ENCODE measurements at regions not wholly inside any gene's neighbourhood (a gene's known extent, or its start where the extent isn't known, plus 50 kb on each side); places are given as distances from the start of the nearest gene placed in this dataset.

DNA sequence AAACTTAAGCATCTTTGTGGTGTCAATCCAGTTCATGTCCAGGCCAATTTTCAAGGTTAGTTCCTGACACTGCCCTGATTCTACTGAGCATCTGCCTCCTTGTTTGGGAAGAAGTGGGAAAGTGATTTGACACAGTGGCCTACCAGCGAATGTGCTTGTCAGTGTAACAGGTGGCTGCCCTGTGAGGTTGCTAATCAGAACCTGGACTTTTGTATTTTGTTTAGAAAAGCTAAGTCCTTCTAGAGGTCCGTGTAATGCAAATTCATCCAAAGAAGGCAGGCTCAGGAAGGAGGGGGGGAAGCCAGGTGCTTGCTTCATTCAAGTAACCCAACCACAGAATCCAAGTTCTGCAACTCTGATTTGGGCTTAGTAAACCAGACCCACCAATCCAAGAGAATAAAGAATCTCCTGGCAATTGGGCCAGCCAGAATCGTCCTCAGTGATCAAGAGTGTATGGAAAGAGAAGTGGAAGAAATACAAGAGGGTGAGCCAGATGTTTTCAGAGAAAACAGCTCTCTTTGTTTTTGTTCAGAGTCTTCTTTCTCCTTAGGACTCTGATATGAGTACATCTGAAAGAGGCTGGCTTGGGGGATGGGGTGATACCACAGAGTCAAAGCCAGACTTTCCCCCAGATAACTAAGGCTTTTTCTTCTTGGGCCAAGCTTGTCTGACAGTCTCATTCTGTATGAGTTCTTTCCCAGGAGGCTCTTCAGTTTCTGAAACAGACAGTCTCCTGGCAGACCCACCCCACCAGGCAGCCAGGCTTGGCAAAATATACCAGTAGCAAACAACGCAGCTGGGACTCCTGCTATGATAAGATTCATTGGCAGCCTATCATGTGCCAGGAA is 508.9 kb upstream of the TBL1XR1 start:
- TF ChIP-seq, protein P1, sequence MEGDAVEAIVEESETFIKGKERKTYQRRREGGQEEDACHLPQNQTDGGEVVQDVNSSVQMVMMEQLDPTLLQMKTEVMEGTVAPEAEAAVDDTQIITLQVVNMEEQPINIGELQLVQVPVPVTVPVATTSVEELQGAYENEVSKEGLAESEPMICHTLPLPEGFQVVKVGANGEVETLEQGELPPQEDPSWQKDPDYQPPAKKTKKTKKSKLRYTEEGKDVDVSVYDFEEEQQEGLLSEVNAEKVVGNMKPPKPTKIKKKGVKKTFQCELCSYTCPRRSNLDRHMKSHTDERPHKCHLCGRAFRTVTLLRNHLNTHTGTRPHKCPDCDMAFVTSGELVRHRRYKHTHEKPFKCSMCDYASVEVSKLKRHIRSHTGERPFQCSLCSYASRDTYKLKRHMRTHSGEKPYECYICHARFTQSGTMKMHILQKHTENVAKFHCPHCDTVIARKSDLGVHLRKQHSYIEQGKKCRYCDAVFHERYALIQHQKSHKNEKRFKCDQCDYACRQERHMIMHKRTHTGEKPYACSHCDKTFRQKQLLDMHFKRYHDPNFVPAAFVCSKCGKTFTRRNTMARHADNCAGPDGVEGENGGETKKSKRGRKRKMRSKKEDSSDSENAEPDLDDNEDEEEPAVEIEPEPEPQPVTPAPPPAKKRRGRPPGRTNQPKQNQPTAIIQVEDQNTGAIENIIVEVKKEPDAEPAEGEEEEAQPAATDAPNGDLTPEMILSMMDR (IDR thresholded peaks at IDR 0.05) = no peak
- TF ChIP-seq POLR2A (IDR thresholded peaks at IDR 0.05) (no peak), EP300 (IDR thresholded peaks at IDR 0.05) (no peak)

Measured in ovary (tissue), 3 donors.